K562 (cell line): ENCODE measurements at regions not wholly inside any gene's neighbourhood (a gene's known extent, or its start where the extent isn't known, plus 50 kb on each side); places are given as distances from the start of the nearest gene placed in this dataset.

Experiments used
- ATAC-seq: fragments of 200-7000 bp; cut with Tn5 transposase; 3 replicates; pipeline ENCODE4 v1.9.1; 2020; ENCODE audit warnings: moderate library complexity
- BruUV-seq: library from RNA; stranded (reverse); fragments of 400-500 nt; replicated peaks from 2 replicates; lab custom pipeline; 2021; lab: Mats Ljungman, UMichigan
- CTCF ChIA-PET: fragments of 300-600 bp; formaldehyde crosslinking; extraction: SDS; loops from one replicate; lab custom pipeline; 2021; ENCODE audit warnings: low intra/inter-chr PET ratio; lab: Yijun Ruan, JAX
- POLR2A ChIA-PET: fragments of 300-600, 350-650 bp; sonication (Branson Sonifier 250); formaldehyde crosslinking; extraction: SDS; loops from one replicate; lab custom pipeline; 2021; ENCODE audit warnings: antibody characterized with exemption, inconsistent platforms; lab: Yijun Ruan, JAX
- DNase-seq, 4 experiments: peaks; one replicate each; pipeline versions ENCODE4 v3.0.0 to v3.0.0-alpha.2; 2011 to 2018; ENCODE audit warnings: low spot score in 3 of 4, mixed read lengths in 3 of 4; ENCODE audit errors: extremely low read depth in 1 of 4
- FAIRE-seq: peaks from 2 replicates; lab custom pipeline; 2011; peaks lifted over from hg19 to GRCh38; lab: Jason Lieb, UNC
- H2AFZ ChIP-seq: 2 replicates; pipeline ENCODE4 v1.6.0; 2011; ENCODE audit warnings: low read depth, low read length, control low read depth, inconsistent platforms
- H3K27ac ChIP-seq: fragments of 200-600 bp; 3 replicates; pipeline ENCODE4 v1.8.0; 2011; ENCODE audit warnings: low read depth, mild to moderate bottlenecking, control low read depth, inconsistent platforms, low read length, moderate library complexity, mixed read lengths; ENCODE audit errors: extremely low read depth
- H3K27me3 ChIP-seq, 2 experiments: fragments of 300-600 bp in 1 of 2; 2 replicates in 1 of 2; 3 replicates in 1 of 2; pipeline versions ENCODE4 v1.6.0 to v1.8.0; 2011; ENCODE audit warnings: inconsistent platforms in 2 of 2, low read length in 2 of 2, mild to moderate bottlenecking in 1 of 2, mixed read lengths in 1 of 2, moderate library complexity in 1 of 2; ENCODE audit not compliant: control insufficient read depth in 2 of 2, insufficient read depth in 2 of 2
- H3K36me3 ChIP-seq: fragments of 300-600 bp; 3 replicates; pipeline ENCODE4 v1.8.0; 2011; ENCODE audit warnings: mild to moderate bottlenecking, low read length, inconsistent platforms; ENCODE audit not compliant: control insufficient read depth, insufficient read depth
- H3K4me1 ChIP-seq, 2 experiments: fragments of 200-600 bp in 1 of 2; replicated peaks in 1 of 2; 2 replicates in 1 of 2; 3 replicates in 1 of 2; pipeline versions ENCODE4 v1.5.1 to v1.8.0; 2011; ENCODE audit warnings: inconsistent platforms in 2 of 2, low read length in 2 of 2, mild to moderate bottlenecking in 1 of 2, mixed read lengths in 1 of 2, moderate library complexity in 1 of 2; ENCODE audit not compliant: control insufficient read depth in 2 of 2, insufficient read depth in 2 of 2
- H3K4me2 ChIP-seq: 2 replicates; pipeline ENCODE4 v1.6.1; 2011; ENCODE audit warnings: low read length, control low read depth, inconsistent platforms, mixed read lengths; ENCODE audit not compliant: insufficient read depth
- H3K4me3 ChIP-seq: fragments of 200-600 bp; sonication (generic), shearing (Covaris generic); 2 replicates; pipeline ENCODE4 v1.5.1; 2016; ENCODE audit warnings: control low read depth, inconsistent platforms
- H3K79me2 ChIP-seq: fragments of 200-600 bp; 3 replicates; pipeline ENCODE4 v1.8.0; 2011; ENCODE audit warnings: low read length, inconsistent platforms; ENCODE audit not compliant: control insufficient read depth, insufficient read depth
- H3K9ac ChIP-seq, 2 experiments: 2 replicates each; pipeline versions ENCODE4 v1.6.0 to v1.6.1; 2011; ENCODE audit warnings: low read depth in 2 of 2, low read length in 2 of 2, control low read depth in 1 of 2, inconsistent platforms in 1 of 2, mild to moderate bottlenecking in 1 of 2, mixed read lengths in 1 of 2; ENCODE audit not compliant: insufficient read depth in 1 of 2
- H3K9me1 ChIP-seq: one replicate; pipeline ENCODE4 v1.6.0; 2011; ENCODE audit warnings: inconsistent platforms, mild to moderate bottlenecking, low read length, moderate library complexity; ENCODE audit not compliant: control insufficient read depth, insufficient read depth
- H3K9me3 ChIP-seq: replicated peaks from 2 replicates; pipeline ENCODE4 v1.5.1; 2011; ENCODE audit warnings: low read depth, low read length, inconsistent platforms; ENCODE audit not compliant: control insufficient read depth, insufficient read depth
- H4K20me1 ChIP-seq: replicated peaks from 2 replicates; pipeline ENCODE4 v1.6.1; 2011; ENCODE audit warnings: low read length, inconsistent platforms, mixed read lengths; ENCODE audit not compliant: control insufficient read depth, insufficient read depth
- CBX5 ChIP-seq: IDR thresholded peaks from 2 replicates; pipeline ENCODE4 v1.6.1; 2014; ENCODE audit warnings: low read depth, borderline replicate concordance
- CTCFL ChIP-seq: IDR thresholded peaks from 2 replicates; pipeline ENCODE4 v1.6.1; 2011; ENCODE audit warnings: borderline replicate concordance, low read depth, mild to moderate bottlenecking, moderate library complexity, low read length; ENCODE audit not compliant: insufficient read depth, poor library complexity, severe bottlenecking
- ZNF512 ChIP-seq: IDR thresholded peaks from 2 replicates; pipeline ENCODE4 v1.6.1; 2016; ENCODE audit warnings: missing genetic modification characterization, missing compliant biosample characterization
- WGBS: fragments of 100-300 bp; shearing (Covaris generic); methylation state at CpG from one replicate; pipeline ENCODE4 v1.1.6; 2016; ENCODE audit warnings: low coverage, mixed read lengths; ENCODE audit not compliant: insufficient coverage; ENCODE audit errors: missing lambda C conversion rate; 5-methylcytosine and 5-hydroxymethylcytosine counted together
- in situ Hi-C: fragments of 300-500 bp; cut with MboI; formaldehyde crosslinking; loops from 4 replicates; pipeline ENCODE4 v1.15.0; 2018; ENCODE audit warnings: inconsistent platforms, mixed read lengths
- intact Hi-C: fragments of 100-400 bp; cut with micrococcal nuclease; formaldehyde crosslinking; loops from 2 replicates; pipeline ENCODE4 v1.14.2; 2022
- TF ChIP-seq, protein P1 (sequence below): fragments of 450-650 bp; IDR thresholded peaks from 2 replicates; pipeline ENCODE4 v1.6.1; 2017; ENCODE audit warnings: antibody characterized with exemption

DNA sequence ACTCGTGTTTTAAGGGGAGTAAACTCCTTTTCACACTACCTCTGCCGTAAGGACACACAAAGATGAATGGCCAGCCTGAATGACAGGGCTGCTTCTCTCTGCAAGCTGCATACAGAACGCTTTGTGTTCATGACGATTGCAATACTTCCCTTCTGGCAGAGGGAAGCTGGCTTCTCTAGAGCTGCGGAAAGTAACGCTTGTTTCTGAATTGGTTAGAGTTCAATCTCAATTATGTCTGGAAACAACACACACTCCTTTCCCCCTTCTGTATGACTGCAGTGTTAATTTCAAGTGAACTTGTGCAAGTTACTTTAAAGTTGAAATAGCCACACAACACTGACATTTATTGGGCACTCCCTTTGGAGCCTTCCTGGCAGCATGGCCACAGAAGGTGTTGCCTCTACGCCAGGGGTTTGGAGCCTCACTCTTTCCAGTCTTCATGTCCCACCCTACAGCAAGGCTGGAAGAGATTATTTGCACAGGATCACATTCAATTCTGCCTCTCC, 242.6 kb downstream of the NDFIP2 start:
- H3K4me2 ChIP-seq: no peak overlapping the region
- ChIA-PET CTCF (no interaction called here), POLR2A (no interaction called here)
- BruUV-seq: no TSS peak
- H3K27ac ChIP-seq: no peak overlapping the region
- intact Hi-C loops (no loop called here), in situ Hi-C loops (no loop called here)
- H3K9ac ChIP-seq: no peak overlapping the region
- no peaks in the 10 kb centered on the region for H4K20me1 ChIP-seq
- H3K4me1 ChIP-seq: no peaks in the 10 kb centered on the region
- H2AFZ ChIP-seq: no peak overlapping the region
- 2% methylated on average over 7 of the region's 7 CpGs for WGBS
- no peaks in the 10 kb centered on the region for H3K27me3 ChIP-seq
- no peak overlapping the region for H3K4me3 ChIP-seq
- FAIRE-seq (no peak), ATAC-seq (no peak), DNase-seq (no peak)
- H3K79me2 ChIP-seq: no peaks in the 10 kb centered on the region
- no peaks in the 10 kb centered on the region for H3K9me1 ChIP-seq
- no peaks in the 10 kb centered on the region for H3K9me3 ChIP-seq
- H3K36me3 ChIP-seq: no peaks in the 10 kb centered on the region
- TF ChIP-seq, protein P1, sequence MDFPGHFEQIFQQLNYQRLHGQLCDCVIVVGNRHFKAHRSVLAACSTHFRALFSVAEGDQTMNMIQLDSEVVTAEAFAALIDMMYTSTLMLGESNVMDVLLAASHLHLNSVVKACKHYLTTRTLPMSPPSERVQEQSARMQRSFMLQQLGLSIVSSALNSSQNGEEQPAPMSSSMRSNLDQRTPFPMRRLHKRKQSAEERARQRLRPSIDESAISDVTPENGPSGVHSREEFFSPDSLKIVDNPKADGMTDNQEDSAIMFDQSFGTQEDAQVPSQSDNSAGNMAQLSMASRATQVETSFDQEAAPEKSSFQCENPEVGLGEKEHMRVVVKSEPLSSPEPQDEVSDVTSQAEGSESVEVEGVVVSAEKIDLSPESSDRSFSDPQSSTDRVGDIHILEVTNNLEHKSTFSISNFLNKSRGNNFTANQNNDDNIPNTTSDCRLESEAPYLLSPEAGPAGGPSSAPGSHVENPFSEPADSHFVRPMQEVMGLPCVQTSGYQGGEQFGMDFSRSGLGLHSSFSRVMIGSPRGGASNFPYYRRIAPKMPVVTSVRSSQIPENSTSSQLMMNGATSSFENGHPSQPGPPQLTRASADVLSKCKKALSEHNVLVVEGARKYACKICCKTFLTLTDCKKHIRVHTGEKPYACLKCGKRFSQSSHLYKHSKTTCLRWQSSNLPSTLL: no peak
- TF ChIP-seq CBX5 (no peak), CTCFL (no peak), ZNF512 (no peak)
